Activated naive CD8-positive, alpha-beta T cell treated with anti-CD3 and anti-CD28 coated beads, Interleukin-2, amount 50 U/mL, for 24 hours (primary cell): ENCODE measurements at regions not wholly inside any gene's neighbourhood (a gene's known extent, or its start where the extent isn't known, plus 50 kb on each side); places are given as distances from the start of the nearest gene placed in this dataset.
A peak's percentile ranks its signal among the peaks of the same experiment; 100 is the strongest.

Source experiments
- ATAC-seq: fragments of 150-1000 bp; cut with Tn5 transposase; one replicate; pipeline ENCODE4 v1.10.0; 2021
- DNase-seq: peaks from one replicate; pipeline ENCODE4 v3.0.0; 2021
- H3K27ac Mint-ChIP-seq: one replicate; pipeline ENCODE4 v1.8.0; 2021; ENCODE audit warnings: mild to moderate bottlenecking, mixed read lengths
- H3K27me3 Mint-ChIP-seq: one replicate; pipeline ENCODE4 v1.8.0; 2021; ENCODE audit warnings: mixed read lengths
- H3K36me3 Mint-ChIP-seq: one replicate; pipeline ENCODE4 v1.8.0; 2021; ENCODE audit warnings: low read depth, mixed read lengths
- H3K4me1 Mint-ChIP-seq: one replicate; pipeline ENCODE4 v1.8.0; 2021; ENCODE audit warnings: mixed read lengths
- H3K4me3 Mint-ChIP-seq: one replicate; pipeline ENCODE4 v1.8.0; 2021; ENCODE audit warnings: mild to moderate bottlenecking, moderate library complexity, mixed read lengths
- H3K9me3 Mint-ChIP-seq: one replicate; pipeline ENCODE4 v1.8.0; 2021; ENCODE audit warnings: mixed read lengths

DNA sequence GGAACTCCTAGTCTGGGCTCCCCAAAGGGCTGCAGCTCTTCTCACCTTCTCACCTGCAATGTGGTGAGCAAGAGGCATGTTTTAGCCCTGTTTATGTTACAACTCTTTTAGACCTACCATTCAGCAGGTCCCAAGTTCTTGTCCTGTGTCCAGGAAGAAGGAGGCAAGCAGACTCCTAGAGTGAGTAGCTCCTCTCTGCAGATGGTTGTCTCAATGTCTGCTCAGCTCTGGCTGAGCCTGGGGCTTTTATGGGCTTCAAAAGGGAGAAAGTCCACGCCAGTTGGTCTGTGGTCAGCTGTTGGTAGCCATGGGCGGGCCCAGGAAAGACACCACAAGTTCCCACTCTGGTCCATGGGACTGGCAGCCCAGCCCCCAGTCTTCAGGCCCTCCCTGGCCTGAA is 148.1 kb upstream of the HS6ST1 start:
- no peak overlapping the region for H3K27ac Mint-ChIP-seq
- no peak overlapping the region for H3K4me3 Mint-ChIP-seq
- ATAC-seq (no peak), DNase-seq (no peak)
- peaks cover 7% of the 10 kb centered on the region for H3K36me3 Mint-ChIP-seq
- no peaks in the 10 kb centered on the region for H3K27me3 Mint-ChIP-seq
- H3K9me3 Mint-ChIP-seq = peaks cover 20% of the 10 kb centered on the region
- H3K4me1 Mint-ChIP-seq = no peaks in the 10 kb centered on the region

DNA sequence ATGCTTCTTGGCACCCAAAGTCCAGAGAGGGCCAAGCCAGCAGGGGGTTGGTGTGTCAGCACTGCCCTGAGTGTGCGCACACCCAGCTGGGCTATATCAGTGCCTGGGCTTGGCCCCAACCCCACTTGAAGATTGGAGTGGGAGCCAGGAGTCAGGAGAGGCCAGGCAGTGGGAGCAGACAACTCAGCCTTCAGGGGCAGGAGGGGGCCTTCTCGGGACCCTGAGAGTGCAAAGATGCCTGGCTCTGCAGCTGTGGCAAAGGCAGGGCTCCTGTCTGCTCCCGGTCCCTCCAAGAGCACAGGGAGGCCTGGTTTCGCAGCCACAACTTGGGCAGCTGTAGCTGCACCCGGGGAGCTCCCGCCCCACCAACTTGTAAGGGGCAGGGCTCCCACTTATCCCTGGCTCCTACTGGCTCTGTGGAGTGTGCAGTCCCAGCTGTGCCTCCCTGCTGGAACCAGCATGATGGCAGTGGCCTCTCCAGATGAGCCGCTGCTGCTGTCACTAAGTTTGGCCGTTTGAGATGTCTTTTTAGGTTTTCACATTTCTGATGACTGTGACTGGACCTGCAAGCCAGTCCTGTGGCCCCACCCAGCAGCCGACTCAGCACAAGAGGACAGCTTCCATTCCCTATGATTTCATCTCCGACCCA is 148.8 kb upstream of the HS6ST1 start:
- Mint-ChIP-seq H3K4me1 (peaks cover under 1% of the 10 kb centered on the region), H3K36me3 (peaks cover 11% of the 10 kb centered on the region), H3K27me3 (no peaks in the 10 kb centered on the region)

DNA sequence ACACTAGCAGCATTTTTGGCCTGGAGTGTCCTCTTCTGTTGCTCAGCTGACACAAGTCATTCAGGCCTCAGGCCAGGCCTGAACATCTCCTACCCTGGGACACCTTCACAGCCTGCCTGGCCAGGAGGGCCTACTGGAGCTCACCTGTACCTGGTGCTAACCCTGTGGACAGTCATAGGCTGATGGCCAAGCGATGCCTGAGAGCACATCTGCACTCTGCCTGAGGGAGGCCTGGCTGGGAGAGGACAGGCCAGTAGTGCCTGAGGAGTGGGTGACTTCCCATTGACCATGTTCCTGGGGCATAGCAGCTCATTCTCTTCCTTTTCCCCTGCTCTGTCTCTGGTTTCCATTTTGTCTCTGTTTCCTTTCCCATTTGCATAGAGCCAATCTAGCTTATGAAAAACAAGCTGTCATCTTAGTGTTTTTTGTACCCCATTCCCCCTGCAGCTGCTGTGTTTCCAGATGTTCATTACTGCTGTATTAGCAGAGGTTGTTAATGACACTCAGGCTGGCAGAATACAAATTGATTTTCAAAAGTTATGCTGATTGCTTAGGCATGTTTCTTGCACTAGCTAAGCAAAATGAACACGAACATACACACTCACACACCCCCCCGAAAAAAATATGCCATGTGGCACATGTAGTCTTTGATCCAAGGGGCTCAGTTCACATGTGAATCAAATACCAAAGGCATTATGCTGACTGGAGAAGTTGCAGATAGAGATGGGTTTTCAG is 149.7 kb upstream of the HS6ST1 start:
- no peak overlapping the region for H3K4me3 Mint-ChIP-seq
- H3K36me3 Mint-ChIP-seq = peaks cover 11% of the 10 kb centered on the region
- H3K27me3 Mint-ChIP-seq = peaks cover 2% of the 10 kb centered on the region
- DNase-seq = no peak
- peaks cover 20% of the 10 kb centered on the region for H3K9me3 Mint-ChIP-seq
- no peak overlapping the region for H3K27ac Mint-ChIP-seq
- peaks cover 8% of the 10 kb centered on the region for H3K4me1 Mint-ChIP-seq
- ATAC-seq = no peak

More for the DNA sequence above, 148.8 kb upstream of the HS6ST1 start:
- DNase-seq = no peak
- H3K27ac Mint-ChIP-seq = no peak overlapping the region
- H3K4me3 Mint-ChIP-seq = no peak overlapping the region
- ATAC-seq = no peak
- peaks cover 20% of the 10 kb centered on the region for H3K9me3 Mint-ChIP-seq

DNA sequence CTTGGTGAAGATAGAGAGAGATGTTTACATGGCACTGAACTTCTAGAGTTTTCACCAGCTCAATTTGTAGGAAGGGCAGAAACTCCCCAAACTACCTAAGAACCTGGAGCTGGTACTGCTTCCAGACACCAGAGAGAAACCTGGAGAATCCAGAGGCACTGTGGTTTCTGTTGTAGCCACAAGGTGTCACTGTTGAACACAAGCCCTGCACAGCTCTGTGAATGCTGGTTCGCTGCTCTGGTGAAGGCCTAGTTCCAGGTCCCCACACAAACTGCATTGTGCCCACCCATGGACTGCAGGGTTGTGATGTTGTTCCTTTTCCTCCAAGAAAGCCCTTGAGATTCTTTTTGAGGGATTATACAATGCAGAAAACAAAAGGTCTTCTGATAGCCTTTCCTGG is 150.5 kb upstream of the HS6ST1 start:
- Mint-ChIP-seq H3K4me1 (peaks cover 10% of the 10 kb centered on the region), H3K27ac (no peak overlapping the region), H3K4me3 (no peak overlapping the region), H3K36me3 (peaks cover 11% of the 10 kb centered on the region), H3K9me3 (peaks cover 20% of the 10 kb centered on the region), H3K27me3 (peaks cover 4% of the 10 kb centered on the region)
- no peak for DNase-seq
- ATAC-seq = no peak

DNA sequence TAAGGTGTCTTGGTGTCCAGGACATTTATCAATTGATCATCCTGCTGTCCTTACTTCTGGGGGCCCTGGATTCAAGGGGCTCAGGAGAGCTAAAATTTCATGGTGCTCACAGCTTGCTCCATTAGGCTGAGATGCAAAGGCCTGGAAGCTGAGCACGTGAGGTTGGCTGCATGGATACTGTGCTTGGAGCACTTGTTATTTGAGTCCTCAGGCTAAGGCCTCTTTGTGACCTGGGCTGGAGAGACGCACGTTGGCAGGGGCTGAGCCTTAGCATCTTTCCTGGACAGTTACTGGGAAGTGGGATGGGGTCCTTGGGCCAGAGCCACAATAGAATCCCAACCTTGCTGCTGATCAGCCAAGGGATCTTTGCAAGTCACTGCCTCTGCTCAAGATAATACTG is 151.2 kb upstream of the HS6ST1 start:
- Mint-ChIP-seq H3K4me3 (no peak overlapping the region), H3K27ac (no peak overlapping the region), H3K36me3 (peaks cover 11% of the 10 kb centered on the region), H3K9me3 (peaks cover 20% of the 10 kb centered on the region), H3K27me3 (peaks cover 4% of the 10 kb centered on the region), H3K4me1 (peaks cover 13% of the 10 kb centered on the region)
- ATAC-seq (no peak), DNase-seq (no peak)

DNA sequence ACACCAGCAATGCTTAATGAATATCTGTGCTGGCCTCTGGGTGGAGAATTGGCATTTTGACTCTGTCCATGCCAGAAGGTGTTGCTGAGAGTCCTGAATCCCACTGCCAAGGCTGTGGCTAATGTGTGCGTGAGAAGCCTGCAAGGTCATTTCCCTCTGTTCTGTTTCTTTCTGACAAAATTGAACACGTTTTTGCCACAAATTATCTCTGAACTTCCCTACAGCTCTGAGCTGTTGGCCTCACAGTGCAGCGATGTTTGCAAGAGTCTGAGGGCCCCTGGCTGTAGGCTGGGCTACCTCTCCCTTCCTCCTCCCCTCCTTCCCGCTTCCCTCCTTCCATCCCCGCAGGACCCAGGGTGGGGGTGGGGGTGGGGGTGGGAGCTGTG is 154.1 kb upstream of the HS6ST1 start:
- peak; percentile 37 for ATAC-seq

DNA sequence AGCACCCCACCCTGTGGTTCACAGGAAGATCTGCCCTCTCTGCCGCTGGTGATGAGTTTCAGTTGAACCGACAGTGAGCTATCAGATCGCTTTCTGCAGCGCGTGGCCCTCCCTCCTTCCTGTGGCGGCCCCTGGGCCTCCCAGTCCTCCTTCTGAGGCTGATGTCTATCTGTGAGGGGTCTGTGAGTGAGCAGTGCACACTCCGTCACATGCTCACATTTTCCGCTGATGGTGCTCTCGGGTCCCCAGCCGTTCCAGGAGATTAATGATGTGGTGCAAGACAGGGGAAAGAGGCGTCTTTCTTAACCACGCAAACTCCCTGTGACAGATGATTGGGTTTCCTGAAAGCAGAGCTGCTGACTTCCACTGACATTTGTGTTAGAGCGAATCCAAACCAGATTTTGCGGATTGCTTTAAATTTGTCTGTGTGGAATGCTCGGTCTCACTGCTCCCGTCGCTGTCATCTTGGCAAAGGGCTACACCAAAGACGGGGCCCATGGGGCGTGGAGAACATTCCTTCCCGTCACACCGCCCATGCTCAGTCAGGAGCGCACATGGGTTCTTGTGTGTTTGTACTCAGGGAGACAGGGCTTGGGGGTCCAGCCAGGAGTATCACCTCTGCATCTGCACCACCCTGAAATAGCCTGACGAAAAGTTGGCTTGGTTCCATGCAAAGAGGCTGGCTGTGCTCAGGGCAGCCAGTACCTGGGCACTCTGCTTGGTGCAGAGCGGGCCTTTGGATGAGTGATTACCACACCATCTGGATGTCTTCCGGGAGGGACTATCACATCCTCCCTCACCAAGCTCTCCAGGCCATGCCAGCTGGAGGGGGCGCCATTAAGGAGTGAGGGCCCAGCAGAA is 154.7 kb upstream of the HS6ST1 start:
- peak; percentile 97 for ATAC-seq
- no peak overlapping the region for H3K27ac Mint-ChIP-seq
- peak; percentile 50 for DNase-seq
- peaks cover 14% of the 10 kb centered on the region for H3K9me3 Mint-ChIP-seq
- H3K36me3 Mint-ChIP-seq = peaks cover 10% of the 10 kb centered on the region
- H3K27me3 Mint-ChIP-seq = peaks cover 14% of the 10 kb centered on the region
- peaks cover 13% of the 10 kb centered on the region for H3K4me1 Mint-ChIP-seq
- no peak overlapping the region for H3K4me3 Mint-ChIP-seq

More for the DNA sequence above, 154.1 kb upstream of the HS6ST1 start:
- peaks cover 11% of the 10 kb centered on the region for H3K36me3 Mint-ChIP-seq
- H3K4me1 Mint-ChIP-seq = peaks cover 13% of the 10 kb centered on the region
- H3K27ac Mint-ChIP-seq = no peak overlapping the region
- DNase-seq = no peak
- H3K9me3 Mint-ChIP-seq = peaks cover 18% of the 10 kb centered on the region
- H3K4me3 Mint-ChIP-seq = no peak overlapping the region
- peaks cover 10% of the 10 kb centered on the region for H3K27me3 Mint-ChIP-seq

DNA sequence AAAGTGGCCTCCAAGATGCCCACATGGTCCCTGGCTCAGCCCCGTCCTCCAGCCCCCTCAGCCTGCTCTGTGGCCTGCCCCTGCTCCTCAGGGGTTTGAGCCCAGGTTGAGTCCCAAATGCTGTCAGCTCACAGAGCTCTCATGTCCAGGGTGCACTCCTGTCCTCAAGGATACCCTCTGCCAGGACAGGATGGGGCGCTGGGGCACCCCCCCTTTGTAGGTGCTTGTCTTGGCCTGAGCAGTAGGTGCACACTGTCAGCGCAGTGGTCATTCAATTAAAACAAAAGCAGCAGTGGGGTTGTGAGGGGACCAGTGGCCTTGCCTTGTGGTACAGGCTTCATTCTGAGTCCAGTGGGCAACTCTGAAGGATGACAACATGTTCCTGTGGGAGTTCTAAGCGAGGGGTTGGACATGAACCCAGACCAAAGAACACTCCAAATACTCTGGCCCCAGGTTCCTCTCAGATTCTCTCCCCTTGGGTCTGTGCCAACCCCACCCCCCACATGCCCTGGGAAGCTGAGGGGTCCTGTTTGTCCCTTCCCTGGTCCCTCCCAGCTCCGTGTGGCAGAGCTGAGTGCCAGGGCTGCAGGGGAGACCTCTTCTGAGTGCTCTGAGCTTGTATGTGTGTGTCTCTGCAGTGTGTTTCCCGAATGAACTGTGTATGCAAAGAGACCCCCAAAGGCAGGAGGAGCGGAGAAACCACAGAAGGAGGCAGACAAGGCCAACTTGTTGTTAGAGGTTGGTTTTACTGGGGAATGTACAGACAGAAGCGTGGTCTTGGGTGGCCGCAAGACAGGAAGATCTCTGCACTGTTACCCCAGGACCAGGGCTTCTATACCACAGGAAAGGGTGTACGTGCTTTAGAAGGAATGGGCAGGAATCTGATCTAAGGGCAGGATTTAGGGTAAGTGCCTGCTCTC is 155.6 kb upstream of the HS6ST1 start:
- DNase-seq (no peak), ATAC-seq (no peak)
- Mint-ChIP-seq H3K27me3 (peaks cover 14% of the 10 kb centered on the region), H3K9me3 (peaks cover 7% of the 10 kb centered on the region), H3K27ac (no peak overlapping the region), H3K4me1 (peaks cover 13% of the 10 kb centered on the region), H3K4me3 (no peak overlapping the region), H3K36me3 (peaks cover 9% of the 10 kb centered on the region)

DNA sequence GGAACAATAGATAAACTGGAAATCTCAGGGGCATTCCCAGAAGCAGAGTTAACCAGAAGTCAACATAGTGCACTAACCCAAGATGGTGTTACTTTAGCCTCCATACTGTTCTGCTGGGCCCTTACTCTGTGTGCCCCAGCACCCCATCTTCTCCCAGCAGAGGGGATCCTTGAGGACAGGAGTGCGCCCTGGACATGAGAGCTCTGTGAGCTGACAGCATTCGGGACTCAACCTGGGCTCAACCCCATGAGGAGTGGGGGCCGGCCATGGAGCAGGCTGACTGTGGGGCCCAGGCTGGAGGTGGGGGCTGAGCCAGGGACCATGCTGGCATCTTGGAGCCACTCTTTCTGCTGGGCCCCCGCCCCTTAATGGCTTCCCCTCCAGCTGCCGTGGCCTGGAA is 156.3 kb upstream of the HS6ST1 start:
- H3K27ac Mint-ChIP-seq = no peak overlapping the region
- no peak overlapping the region for H3K4me3 Mint-ChIP-seq
- H3K4me1 Mint-ChIP-seq = peaks cover 13% of the 10 kb centered on the region
- peaks cover 9% of the 10 kb centered on the region for H3K36me3 Mint-ChIP-seq
- peaks cover 14% of the 10 kb centered on the region for H3K27me3 Mint-ChIP-seq
- peaks cover 10% of the 10 kb centered on the region for H3K9me3 Mint-ChIP-seq
- ATAC-seq (no peak), DNase-seq (no peak)

DNA sequence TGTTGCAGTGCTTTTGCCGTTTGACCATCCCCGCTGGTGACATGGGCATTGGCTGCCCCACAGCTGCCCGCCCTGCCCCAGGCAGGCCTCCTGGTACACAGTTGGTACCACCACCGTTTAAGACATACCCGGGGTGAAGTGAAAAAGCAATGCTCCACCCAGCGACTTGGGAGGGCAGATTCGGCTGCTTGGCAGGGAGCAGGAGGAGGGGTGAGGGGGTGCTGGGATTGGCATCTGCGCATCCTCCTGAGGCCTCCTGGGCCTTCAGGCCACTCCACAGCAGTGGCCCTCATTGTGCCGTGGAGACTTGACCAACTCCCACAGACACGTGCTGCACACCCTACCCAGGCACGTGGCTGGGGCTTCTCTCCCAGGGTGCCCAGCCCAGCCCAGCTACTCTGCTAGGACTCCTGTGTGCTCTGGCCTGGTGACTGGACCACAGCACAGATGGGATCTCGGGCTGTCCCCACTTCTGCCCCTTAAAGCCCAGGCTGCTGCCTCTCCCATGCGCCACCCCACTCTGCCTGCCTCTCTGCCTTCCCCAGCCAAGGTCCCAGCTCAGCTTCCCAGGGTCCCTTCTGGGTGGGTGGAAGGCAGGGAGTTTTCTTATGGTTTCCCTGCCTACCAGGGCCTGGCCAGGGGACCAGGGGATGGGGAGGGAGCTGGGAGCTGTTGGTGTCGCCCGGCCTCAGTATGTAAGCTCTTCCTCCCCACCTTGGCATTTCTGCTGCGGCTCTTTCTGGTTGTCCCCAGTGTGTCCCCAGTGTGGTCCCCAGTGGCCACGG is 157.0 kb upstream of the HS6ST1 start:
- peaks cover 5% of the 10 kb centered on the region for H3K36me3 Mint-ChIP-seq
- no peak for DNase-seq

DNA sequence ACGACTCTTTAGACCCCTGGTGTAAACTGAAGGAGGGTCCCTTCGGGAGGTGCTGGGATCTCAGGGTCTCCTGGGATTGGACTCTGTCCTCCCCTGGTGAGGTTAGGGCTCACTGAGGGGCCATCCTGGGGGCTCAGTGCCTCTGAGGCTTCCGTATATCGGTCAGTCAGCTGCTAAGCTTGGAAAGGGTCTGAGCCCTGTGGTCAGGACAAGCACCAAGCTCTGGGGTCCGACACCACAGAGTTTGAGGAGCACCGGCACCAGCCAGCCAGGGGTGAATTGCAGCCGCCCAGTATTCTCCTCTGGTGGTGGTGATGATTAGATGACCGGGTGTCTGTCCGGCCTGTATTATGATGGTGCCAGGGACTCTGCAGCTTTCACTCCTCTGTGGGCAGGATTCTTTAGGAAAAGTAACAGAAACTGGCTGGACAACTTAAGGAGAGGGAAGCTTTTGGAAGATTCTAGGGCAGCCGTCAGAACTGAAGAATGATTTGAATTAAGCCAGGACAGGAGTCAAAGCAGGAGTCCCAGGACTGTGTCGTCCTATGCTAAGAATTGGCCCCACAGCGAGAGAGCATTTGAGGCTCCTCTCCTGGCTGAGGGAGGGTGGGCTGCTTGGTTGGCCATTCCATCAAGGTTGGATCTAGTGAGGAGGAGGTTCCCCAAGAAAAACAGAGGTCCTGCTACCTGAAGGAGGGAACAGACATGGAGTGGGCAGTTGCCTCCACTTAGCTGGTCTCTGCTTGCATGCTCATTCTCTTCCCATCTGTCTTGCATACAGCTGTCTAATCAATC is 158.6 kb upstream of the HS6ST1 start:
- ATAC-seq (no peak), DNase-seq (no peak)
- Mint-ChIP-seq H3K36me3 (peaks cover under 1% of the 10 kb centered on the region), H3K27ac (no peak overlapping the region), H3K4me3 (no peak overlapping the region), H3K4me1 (peaks cover 13% of the 10 kb centered on the region), H3K9me3 (peaks cover 19% of the 10 kb centered on the region), H3K27me3 (peaks cover 14% of the 10 kb centered on the region)

More for the DNA sequence above, 157.0 kb upstream of the HS6ST1 start:
- Mint-ChIP-seq H3K4me3 (no peak overlapping the region), H3K4me1 (peaks cover 13% of the 10 kb centered on the region), H3K9me3 (peaks cover 11% of the 10 kb centered on the region), H3K27ac (no peak overlapping the region), H3K27me3 (peaks cover 14% of the 10 kb centered on the region)
- ATAC-seq = no peak

DNA sequence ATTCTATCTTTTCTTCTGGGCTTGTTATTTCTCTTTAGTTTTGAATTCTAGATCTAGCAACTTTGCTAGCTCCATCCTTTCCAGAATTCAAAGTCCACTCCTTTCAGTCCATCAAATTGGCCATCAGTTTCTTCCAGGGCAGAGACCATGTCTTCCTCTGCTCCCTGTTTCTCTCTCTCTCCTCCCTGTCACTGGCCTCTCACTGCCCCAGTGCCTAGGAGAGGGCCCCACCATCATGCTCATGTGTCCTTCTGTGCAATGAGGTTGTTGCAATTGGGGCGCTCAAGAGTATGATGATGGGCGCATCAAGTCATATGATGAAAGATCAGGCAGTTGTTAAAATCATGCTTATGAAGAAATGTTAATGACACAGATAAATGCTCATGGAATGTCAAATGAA is 159.2 kb upstream of the HS6ST1 start:
- Mint-ChIP-seq H3K4me3 (no peak overlapping the region), H3K36me3 (no peaks in the 10 kb centered on the region), H3K4me1 (peaks cover 9% of the 10 kb centered on the region), H3K9me3 (peaks cover 19% of the 10 kb centered on the region), H3K27me3 (peaks cover 14% of the 10 kb centered on the region), H3K27ac (no peak overlapping the region)
- no peak for DNase-seq
- no peak for ATAC-seq
